GM18868 (cell line): ENCODE measurements at regions not wholly inside any gene's neighbourhood (a gene's known extent, or its start where the extent isn't known, plus 50 kb on each side); places are given as distances from the start of the nearest gene placed in this dataset.

Experiments used
- ATAC-seq: cut with Tn5 transposase; IDR thresholded peaks from one replicate; pipeline ENCODE4 v1.9.1; 2021; ENCODE audit warnings: mild to moderate bottlenecking, moderate library complexity; ENCODE audit not compliant: unreplicated experiment

GRCh38 chr3:22453906-22454535 is 703.0 kb upstream of the ZNF385D start:
- no peak for ATAC-seq

- ATAC-seq = no peak
These were observed 719.0 kb upstream of the ZNF385D start for GRCh38 chr3:22469995-22470394.

DNA sequence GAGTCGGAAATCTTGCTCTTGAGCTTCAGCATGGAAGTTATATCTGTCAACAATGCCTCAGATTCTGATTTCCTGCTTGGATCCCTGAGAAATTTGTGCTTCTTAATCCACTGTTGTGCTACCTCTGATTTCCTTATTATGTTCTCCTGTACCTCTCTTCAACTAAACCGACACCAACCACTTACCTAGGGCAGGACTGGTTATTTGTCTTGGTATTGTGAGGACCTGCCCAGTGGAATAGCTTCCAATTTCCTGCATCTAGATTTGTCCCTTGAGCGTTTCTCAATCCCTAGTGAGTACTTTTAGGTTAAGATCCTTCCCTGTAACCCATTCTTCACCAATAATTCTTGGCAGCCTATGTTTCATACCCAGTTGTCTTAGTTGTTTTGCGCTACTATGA is 720.5 kb upstream of the ZNF385D start:
- ATAC-seq = no peak

DNA sequence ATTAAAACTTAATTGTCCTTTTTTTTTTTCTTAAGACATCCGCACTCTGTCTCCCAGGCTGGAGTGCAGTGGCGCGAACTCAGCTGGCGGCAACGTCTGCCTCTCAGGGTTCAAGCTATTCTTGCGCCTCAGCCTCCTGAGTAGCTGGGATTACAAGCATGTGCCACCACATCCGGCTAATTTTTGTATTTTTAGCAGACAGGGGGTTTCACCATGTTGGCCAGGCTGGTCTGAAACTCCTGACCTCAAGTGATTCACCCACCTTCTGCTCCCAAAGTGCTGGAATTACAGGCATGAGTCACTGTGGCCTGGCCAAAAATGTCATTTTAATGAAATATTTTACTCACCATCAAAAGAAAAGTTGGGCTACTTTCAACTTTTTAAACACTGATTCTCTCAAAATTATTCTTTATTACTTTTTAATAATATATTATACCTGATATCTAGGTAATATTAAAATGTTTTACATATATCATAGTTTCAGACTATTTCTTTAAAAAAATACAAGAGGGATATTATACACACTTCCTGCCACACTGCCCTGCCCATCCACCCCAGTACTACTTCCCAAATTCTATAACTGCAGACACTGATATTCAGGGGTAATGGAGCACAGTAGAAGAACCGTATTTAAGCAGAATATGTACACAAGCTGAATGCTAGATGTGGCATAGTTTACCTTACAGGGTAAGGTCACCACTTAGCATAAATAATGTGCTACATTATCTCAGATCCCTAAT is 723.9 kb upstream of the ZNF385D start:
- ATAC-seq = no peak

DNA sequence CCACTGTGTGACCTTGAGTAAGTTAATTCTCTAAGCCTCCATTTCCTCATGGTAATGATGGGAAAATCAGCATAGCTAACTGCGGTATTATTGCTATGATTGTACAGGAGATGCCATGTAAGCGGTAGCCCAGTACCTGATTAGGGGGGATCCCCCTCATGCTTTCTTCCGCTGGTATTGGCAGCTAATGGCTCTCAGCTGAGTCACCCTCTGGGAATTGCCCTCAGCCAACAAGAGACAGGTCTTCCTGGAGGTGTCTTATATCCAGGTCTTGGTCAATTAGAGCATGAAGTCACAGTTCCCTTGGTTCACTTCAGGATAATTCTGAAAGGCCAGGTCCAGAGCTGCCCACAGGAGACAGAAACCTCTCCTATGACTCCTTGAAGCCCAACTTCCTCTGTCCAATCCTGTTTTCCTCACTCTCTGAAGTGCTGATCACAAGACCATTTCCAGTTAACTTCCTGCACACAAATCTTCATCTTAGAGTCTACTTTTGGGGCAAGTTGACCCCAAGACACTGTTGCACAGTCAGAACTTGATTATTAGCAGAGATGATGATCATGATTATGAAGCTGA is 724.7 kb upstream of the ZNF385D start:
- no peak for ATAC-seq

GRCh38 chr3:22476976-22477375 is 726.0 kb upstream of the ZNF385D start:
- ATAC-seq = no peak

DNA sequence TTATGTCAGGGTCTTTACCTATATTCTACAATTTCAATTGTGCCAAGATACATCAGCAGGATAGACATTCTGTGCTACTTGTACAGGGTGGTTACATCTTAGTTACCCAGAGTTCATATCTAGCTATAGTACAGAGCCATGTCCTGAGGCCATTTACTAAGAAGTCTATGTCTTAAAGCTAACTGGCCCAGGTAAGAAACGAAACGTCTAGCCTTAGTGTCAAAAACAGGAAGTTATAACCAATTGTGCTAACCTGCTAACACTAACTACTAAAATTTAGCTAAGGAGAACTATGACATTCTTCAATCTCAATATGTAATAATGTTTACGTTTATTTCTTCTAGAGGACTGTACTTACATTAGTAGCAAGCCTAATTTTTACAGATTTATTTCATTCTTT is 717.2 kb upstream of the UBE2E2 start:
- ATAC-seq = no peak

GRCh38 chr3:22490747-22491146 is 712.4 kb upstream of the UBE2E2 start:
- ATAC-seq = no peak

DNA sequence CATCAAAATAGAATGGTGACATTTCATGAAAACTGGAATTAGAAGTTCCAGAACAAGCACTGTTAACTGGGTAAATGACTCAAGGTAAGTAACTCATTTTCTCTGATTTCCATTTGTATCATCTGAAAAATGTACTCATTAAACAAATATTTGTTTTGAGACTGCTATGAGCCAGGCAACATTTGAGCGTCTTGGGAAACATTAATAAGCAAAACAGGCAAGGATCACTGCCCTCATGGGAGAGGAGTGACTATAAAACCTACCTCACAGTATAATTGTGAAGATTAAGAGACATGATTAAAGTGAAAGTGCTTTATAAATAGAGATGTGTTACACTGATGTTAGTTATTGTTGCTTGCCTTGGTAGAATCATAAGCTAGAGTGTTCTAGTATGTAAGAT is 711.8 kb upstream of the UBE2E2 start:
- ATAC-seq = no peak

- ATAC-seq = no peak
These were observed 710.8 kb upstream of the UBE2E2 start for GRCh38 chr3:22492342-22492741.

DNA sequence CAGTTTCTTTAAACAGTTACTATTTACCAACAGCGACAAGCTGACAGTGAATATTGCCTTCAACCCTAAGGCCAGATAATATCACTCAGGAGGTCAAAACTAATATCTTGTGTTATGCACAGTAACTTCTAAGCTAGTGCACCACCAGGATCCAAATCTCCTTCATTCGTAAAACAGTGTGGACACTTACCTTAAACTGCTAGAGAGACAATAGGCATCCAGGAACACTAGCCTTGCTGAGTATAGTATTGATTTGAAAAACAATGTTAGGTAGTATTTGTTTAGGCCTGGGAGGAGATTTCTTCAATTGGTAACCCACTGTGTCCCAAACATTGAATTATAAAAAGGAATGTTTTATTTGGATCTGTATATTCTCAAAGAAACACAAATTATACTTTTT is 707.9 kb upstream of the UBE2E2 start:
- ATAC-seq = no peak

GRCh38 chr3:22495791-22496190 is 707.3 kb upstream of the UBE2E2 start:
- no peak for ATAC-seq

GRCh38 chr3:22496641-22497040 is 706.5 kb upstream of the UBE2E2 start:
- ATAC-seq = no peak

GRCh38 chr3:22506871-22507270 is 696.3 kb upstream of the UBE2E2 start:
- no peak for ATAC-seq

GRCh38 chr3:22507709-22508108 is 695.4 kb upstream of the UBE2E2 start:
- ATAC-seq = no peak

GRCh38 chr3:22523925-22524324 is 679.2 kb upstream of the UBE2E2 start:
- no peak for ATAC-seq

DNA sequence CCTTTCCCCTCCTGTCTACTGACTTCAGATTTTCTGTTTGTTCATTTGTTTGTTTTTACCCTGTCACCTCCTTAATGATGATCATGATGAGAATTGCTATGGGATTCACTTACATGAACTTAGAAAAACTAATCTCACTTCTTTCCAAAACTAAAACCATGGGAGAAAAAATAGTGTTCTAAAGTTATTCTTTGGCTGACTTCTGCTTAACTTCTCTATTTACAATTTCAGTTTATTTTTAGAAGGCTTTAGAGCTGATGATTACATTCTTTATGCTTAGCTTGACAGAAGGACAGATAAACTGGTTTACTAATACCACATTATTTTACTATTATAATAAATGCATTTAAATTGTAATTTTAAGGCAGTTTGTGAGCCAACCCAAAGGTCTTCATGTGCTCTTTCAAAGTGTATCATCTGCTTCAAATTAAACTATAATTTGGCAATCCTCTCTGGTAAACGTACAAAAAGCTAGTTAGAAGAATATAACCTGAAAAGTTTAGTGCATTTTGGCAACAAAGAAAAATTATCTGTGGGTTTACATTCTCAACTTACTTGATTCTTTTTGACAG is 676.8 kb upstream of the UBE2E2 start:
- ATAC-seq = no peak

DNA sequence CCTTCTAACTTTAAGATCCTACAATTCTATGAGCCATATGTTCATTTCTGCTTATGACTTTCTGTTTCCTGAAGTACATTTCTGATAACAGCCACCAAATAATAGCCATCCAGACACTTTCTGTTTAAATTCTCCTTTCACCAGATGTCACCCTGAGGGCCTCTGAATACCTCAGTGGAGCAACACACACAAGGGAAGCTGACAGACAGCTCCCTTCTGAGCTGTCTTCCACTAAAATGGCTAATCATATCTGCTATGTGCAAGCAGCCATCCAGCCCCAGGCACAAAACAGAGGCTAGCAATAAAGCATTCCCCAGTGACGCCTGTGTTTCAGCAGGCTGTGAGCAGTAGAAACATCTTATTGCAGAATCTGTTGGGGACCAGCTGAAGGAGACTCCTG is 666.6 kb upstream of the UBE2E2 start:
- ATAC-seq = no peak

DNA sequence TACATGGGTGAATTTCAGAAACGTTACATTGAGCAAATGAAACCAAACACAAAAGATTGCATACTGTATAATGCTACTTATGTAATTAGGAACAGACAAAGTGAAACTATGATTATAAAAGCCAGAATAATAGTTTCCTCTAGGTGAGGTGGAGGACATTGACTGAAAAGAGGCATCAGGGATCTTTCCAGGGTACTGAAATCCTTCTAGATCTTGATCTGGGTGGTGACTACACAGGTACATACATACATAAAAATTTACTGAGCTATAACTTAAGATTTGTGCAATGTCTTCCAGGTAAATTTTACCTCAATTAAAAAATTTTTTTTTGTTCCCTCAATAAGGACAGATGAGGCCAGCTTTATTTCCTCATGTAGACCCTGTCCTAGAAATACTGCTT is 665.6 kb upstream of the UBE2E2 start:
- no peak for ATAC-seq

DNA sequence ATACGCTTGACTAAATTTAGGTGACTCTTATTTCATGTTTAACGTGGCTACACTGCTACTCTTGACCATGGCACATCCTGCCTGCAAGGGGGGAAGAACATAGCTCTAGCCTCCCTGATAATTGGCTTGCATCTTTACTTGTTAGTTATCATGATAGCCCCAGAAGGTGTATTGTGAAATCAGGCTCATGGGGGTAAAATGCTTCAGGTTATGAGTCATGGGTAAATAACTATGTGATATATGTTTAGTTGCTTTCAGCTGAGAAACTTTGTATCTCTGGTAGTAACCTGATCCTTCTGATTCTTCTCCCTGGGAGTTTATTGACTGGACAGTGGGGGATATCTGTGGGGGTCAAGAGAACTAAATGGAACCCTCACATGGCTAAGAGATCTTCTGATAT is 660.8 kb upstream of the UBE2E2 start:
- ATAC-seq = no peak

DNA sequence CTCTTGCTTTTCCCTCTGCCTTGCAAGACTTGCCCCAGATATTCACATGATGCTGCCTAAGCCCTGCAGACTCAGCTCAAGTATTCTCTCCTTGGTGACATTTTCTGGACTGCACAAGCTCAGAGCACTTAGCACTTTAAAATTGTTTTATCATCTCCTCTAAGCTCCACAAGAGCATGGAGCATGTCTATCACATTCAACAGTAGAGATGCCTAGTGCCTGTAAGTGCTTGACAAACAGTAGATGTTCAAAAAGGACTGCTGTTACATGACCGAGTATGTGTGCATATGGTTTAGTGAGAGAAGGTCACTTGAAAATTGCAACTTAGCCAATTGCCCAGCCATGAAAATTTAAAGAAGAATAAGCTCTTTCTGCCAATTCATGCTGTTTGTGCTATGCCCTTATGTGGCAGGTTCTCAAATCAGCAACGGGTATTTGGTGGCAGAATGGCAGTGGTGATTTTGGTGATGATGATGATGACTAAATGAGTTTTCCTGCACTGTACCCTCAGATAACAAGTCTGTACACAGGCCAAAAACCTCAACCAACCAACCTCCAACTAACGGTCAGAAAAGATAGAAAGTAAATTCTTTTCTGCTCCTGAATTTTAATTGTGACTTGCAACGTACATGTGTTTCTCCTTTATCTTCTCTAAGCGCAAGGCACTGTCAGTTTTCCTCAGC is 647.2 kb upstream of the UBE2E2 start:
- ATAC-seq = no peak

GRCh38 chr3:22565393-22565792 is 637.7 kb upstream of the UBE2E2 start:
- ATAC-seq = no peak
